ENCODE measurements at regions not wholly inside any gene's neighbourhood (a gene's known extent, or its start where the extent isn't known, plus 50 kb on each side); places are given as distances from the start of the nearest gene placed in this dataset.
"Not testable (repeated sequence)": the region's sequence is repeated elsewhere in the genome, so short reads cannot be mapped to it uniquely, and the experiment has no call there.

DNA sequence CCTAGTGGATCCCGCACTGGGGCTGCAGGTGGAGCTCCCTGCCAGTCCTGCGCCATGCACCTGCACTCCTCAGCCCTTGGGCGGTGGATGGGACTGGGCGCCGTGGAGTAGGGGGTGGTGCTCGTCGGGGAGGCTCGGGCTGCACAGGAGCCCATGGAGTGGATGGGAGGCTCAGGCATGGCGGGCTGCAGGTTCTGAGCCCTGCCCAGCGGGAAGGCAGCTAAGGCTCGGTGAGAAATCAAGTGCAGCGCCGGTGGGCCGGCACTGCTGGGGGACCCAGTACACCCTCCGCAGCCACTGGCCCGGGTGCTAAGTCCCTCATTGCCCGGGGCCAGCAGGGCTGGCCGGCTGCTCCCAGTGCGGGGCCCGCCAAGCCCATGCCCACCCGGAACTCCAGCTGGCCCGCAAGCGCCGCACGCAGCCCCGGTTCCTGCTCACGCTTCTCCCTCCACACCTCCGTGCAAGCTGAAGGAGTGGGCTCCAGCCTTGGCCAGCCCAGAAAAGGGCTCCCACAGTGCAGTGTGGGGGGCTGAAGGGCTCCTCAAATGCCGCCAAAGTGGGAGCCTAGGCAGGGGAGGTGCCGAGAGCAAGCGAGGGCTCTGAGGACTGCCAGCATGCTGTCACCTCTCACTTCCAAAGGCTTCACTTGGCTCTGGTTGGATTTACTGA, 342.5 kb downstream of the KCNN2 start:
- H3K79me2 ChIP-seq (ENCODE audit: low read length); H3K27ac ChIP-seq (ENCODE audit: low read length); H3K27me3 ChIP-seq (ENCODE audit: low read length); H2AFZ ChIP-seq (ENCODE audit: low read length); H3K4me2 ChIP-seq (ENCODE audit: low read depth, low read length, poor library complexity, severe bottlenecking); H3K4me3 ChIP-seq (ENCODE audit: low read length); H4K20me1 ChIP-seq (ENCODE audit: insufficient read depth, low read depth, low read length); H3K4me1 ChIP-seq (ENCODE audit: low read length); DNase-seq; H3K9me2 ChIP-seq (replicated peaks; ENCODE audit: insufficient read depth, low read length); H3K36me3 ChIP-seq (ENCODE audit: insufficient read depth, low read length); H3K9me3 ChIP-seq (ENCODE audit: low read length); H3K9ac ChIP-seq (ENCODE audit: low read length): not testable (repeated sequence)

DNA sequence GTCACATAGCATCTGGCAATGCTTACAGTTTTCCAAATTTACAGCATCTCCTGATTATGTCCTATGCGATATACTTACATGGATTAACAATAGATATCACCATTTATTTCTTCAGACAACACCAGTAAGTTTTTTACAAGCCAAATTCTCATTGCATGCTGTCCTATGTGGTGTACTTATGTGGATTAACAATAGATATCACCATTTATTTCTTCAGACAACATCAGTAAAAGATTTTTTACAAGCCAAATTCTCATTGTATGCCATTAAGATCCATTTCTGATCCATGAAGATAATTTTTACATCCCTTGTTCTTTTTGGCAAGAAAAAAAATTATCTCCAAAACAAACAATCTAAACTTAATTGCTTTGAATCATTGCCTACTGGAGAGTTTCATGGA, 340.9 kb downstream of the KCNN2 start:
- Histone ChIP-seq H3K9me2 (replicated peaks; ENCODE audit: insufficient read depth, low read length) (no peaks in the 10 kb centered on the region), H3K4me2 (ENCODE audit: low read depth, low read length, poor library complexity, severe bottlenecking) (no peak overlapping the region), H3K4me3 (ENCODE audit: low read length) (no peak overlapping the region), H3K27me3 (ENCODE audit: low read length) (no peaks in the 10 kb centered on the region), H2AFZ (ENCODE audit: low read length) (no peak overlapping the region), H3K4me1 (ENCODE audit: low read length) (no peaks in the 10 kb centered on the region), H3K36me3 (ENCODE audit: insufficient read depth, low read length) (no peaks in the 10 kb centered on the region), H3K9ac (ENCODE audit: low read length) (no peak overlapping the region), H3K9me3 (ENCODE audit: low read length) (no peaks in the 10 kb centered on the region), H4K20me1 (ENCODE audit: insufficient read depth, low read depth, low read length) (no peaks in the 10 kb centered on the region), H3K79me2 (ENCODE audit: low read length) (no peaks in the 10 kb centered on the region), H3K27ac (ENCODE audit: low read length) (no peak overlapping the region)
- no peak for DNase-seq

DNA sequence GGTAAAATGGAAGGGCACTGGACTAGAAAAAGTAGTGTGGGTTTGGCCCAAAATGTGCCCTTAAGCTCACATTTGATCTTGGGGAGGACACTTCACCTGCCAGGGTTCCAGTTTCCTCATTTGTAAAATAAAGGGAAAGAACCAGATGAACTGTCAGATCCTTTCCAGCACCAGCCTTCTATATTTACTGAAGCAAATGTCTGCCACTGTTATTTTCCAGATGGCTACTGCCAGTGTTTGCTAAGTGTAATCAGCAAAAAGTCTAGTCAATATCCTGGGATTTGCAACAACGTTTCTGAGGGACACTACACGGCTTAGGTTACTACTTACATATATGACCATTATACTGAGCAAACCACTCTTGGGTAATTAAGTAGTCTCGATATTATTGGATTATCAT, 340.3 kb downstream of the KCNN2 start:
- Histone ChIP-seq H2AFZ (ENCODE audit: low read length) (no peak overlapping the region), H4K20me1 (ENCODE audit: insufficient read depth, low read depth, low read length) (no peaks in the 10 kb centered on the region), H3K27ac (ENCODE audit: low read length) (no peak overlapping the region), H3K9ac (ENCODE audit: low read length) (no peak overlapping the region), H3K79me2 (ENCODE audit: low read length) (no peaks in the 10 kb centered on the region), H3K27me3 (ENCODE audit: low read length) (no peaks in the 10 kb centered on the region), H3K4me2 (ENCODE audit: low read depth, low read length, poor library complexity, severe bottlenecking) (no peak overlapping the region), H3K36me3 (ENCODE audit: insufficient read depth, low read length) (no peaks in the 10 kb centered on the region), H3K9me3 (ENCODE audit: low read length) (no peaks in the 10 kb centered on the region), H3K9me2 (replicated peaks; ENCODE audit: insufficient read depth, low read length) (no peaks in the 10 kb centered on the region), H3K4me3 (ENCODE audit: low read length) (no peak overlapping the region), H3K4me1 (ENCODE audit: low read length) (no peaks in the 10 kb centered on the region)
- no peak for DNase-seq

DNA sequence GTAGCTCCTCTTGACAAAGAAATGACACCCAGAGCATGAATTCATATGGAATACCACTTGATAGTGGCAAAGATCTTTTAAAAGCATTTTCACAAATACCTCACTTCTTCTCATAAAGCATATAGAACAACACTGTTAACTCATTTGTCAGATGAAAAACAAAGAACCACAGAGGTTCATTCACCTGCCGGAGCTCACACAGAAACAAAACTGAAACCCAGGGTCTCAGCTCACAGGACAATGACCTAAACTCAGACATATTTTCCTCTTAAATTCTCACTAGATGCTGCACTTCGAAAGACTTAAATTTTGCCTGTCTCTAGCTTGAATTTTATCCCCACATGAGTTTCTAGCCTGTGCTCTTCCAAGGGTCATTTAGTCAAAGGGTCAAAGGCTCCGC, 339.0 kb downstream of the KCNN2 start:
- Histone ChIP-seq H3K4me1 (ENCODE audit: low read length) (no peaks in the 10 kb centered on the region), H3K9me3 (ENCODE audit: low read length) (no peaks in the 10 kb centered on the region), H3K27ac (ENCODE audit: low read length) (no peak overlapping the region), H3K36me3 (ENCODE audit: insufficient read depth, low read length) (no peaks in the 10 kb centered on the region), H2AFZ (ENCODE audit: low read length) (no peak overlapping the region), H4K20me1 (ENCODE audit: insufficient read depth, low read depth, low read length) (no peaks in the 10 kb centered on the region), H3K4me2 (ENCODE audit: low read depth, low read length, poor library complexity, severe bottlenecking) (no peak overlapping the region), H3K79me2 (ENCODE audit: low read length) (no peaks in the 10 kb centered on the region), H3K4me3 (ENCODE audit: low read length) (no peak overlapping the region), H3K9ac (ENCODE audit: low read length) (no peak overlapping the region), H3K9me2 (replicated peaks; ENCODE audit: insufficient read depth, low read length) (no peaks in the 10 kb centered on the region), H3K27me3 (ENCODE audit: low read length) (no peaks in the 10 kb centered on the region)
- DNase-seq, result no peak

DNA sequence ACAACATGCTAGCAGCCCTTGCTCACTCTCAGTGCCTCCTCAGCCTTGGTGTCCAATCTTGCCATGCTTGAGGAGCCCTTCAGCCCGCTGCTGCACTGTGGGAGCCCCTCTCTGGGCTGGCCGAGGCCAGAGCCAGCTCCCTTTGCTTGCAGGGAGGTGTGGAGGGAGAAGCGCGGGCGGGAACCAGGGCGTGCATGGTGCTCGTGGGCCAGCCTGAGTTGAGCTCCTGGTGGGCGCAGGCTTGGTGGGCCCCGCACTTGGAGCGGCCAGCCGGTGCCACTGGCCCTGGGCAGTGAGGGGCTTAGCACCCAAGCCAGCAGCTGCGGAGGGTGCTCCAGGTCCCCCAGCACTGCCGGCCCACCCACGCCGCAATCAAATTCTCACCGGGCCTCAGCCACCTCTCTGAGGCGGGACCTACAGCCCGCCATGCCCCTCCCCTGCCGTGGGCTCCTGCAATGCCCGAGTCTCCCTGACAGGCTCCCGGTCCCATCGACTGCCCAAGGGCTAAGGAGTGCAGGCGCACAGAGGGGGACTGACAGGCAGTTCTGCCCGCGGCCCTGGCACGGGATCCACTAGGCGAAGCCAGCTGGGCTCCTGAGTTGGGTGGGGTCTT, 333.5 kb downstream of the KCNN2 start:
- H3K79me2 ChIP-seq (ENCODE audit: low read length), result no peaks in the 10 kb centered on the region
- H3K4me2 ChIP-seq (ENCODE audit: low read depth, low read length, poor library complexity, severe bottlenecking), result no peak overlapping the region
- no peak overlapping the region for H2AFZ ChIP-seq (ENCODE audit: low read length)
- H3K4me1 ChIP-seq (ENCODE audit: low read length), result no peaks in the 10 kb centered on the region
- no peaks in the 10 kb centered on the region for H3K36me3 ChIP-seq (ENCODE audit: insufficient read depth, low read length)
- H3K9me3 ChIP-seq (ENCODE audit: low read length), result no peaks in the 10 kb centered on the region
- no peak for DNase-seq
- no peaks in the 10 kb centered on the region for H3K27me3 ChIP-seq (ENCODE audit: low read length)
- H3K27ac ChIP-seq (ENCODE audit: low read length), result no peak overlapping the region
- H3K9ac ChIP-seq (ENCODE audit: low read length), result no peak overlapping the region
- no peaks in the 10 kb centered on the region for H4K20me1 ChIP-seq (ENCODE audit: insufficient read depth, low read depth, low read length)
- no peak overlapping the region for H3K4me3 ChIP-seq (ENCODE audit: low read length)
- no peaks in the 10 kb centered on the region for H3K9me2 ChIP-seq (replicated peaks; ENCODE audit: insufficient read depth, low read length)

DNA sequence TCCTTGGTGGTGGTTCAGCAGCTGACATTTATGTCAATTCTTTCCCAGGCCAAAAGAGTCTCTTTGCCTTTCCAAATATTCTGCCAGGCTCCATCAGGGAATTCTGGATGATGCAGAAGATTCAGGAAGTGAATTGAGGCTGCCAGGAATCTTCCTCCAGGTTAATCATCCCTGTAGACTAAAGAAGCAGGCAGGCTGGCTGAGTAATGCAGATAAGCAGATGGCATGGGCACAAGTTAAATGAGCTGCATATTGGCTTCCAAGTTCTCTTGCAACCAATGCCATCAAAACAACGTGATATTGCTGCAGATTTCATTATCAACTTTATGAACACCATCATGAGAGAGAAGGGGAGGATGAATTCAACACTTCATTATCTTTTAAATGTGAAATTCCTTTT, 324.5 kb downstream of the KCNN2 start:
- Histone ChIP-seq H3K4me3 (ENCODE audit: low read length) (no peak overlapping the region), H3K4me2 (ENCODE audit: low read depth, low read length, poor library complexity, severe bottlenecking) (no peak overlapping the region), H3K27ac (ENCODE audit: low read length) (no peak overlapping the region), H3K9me3 (ENCODE audit: low read length) (no peaks in the 10 kb centered on the region), H3K4me1 (ENCODE audit: low read length) (no peaks in the 10 kb centered on the region), H3K9me2 (replicated peaks; ENCODE audit: insufficient read depth, low read length) (no peaks in the 10 kb centered on the region), H3K27me3 (ENCODE audit: low read length) (no peaks in the 10 kb centered on the region), H3K9ac (ENCODE audit: low read length) (no peak overlapping the region), H2AFZ (ENCODE audit: low read length) (no peak overlapping the region), H3K36me3 (ENCODE audit: insufficient read depth, low read length) (no peaks in the 10 kb centered on the region), H3K79me2 (ENCODE audit: low read length) (no peaks in the 10 kb centered on the region), H4K20me1 (ENCODE audit: insufficient read depth, low read depth, low read length) (no peaks in the 10 kb centered on the region)
- DNase-seq, result no peak

DNA sequence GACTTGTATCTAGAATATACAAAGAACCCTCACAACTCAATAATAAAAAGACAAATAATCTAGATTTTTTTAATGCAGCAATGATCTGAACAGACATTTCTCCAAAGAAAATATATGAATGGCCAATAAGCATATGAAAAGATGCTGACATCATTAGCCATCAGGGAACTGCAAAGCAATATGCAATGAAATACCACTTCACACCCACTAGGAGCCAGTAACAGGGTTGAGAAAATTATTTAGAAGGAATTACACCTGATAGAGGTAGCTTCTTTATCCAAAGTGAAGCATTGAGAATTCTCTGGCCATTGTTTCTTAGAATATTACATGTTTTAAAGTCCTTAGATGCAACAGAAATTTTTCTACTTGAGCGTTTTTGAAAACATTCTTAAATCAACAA, 316.9 kb downstream of the KCNN2 start:
- Histone ChIP-seq H3K4me1 (ENCODE audit: low read length) (no peaks in the 10 kb centered on the region), H3K4me2 (ENCODE audit: low read depth, low read length, poor library complexity, severe bottlenecking) (no peak overlapping the region), H3K4me3 (ENCODE audit: low read length) (no peak overlapping the region), H3K27me3 (ENCODE audit: low read length) (no peaks in the 10 kb centered on the region), H3K9ac (ENCODE audit: low read length) (no peak overlapping the region), H3K9me3 (ENCODE audit: low read length) (no peaks in the 10 kb centered on the region), H3K27ac (ENCODE audit: low read length) (no peak overlapping the region), H3K9me2 (replicated peaks; ENCODE audit: insufficient read depth, low read length) (no peaks in the 10 kb centered on the region), H4K20me1 (ENCODE audit: insufficient read depth, low read depth, low read length) (no peaks in the 10 kb centered on the region), H2AFZ (ENCODE audit: low read length) (no peak overlapping the region), H3K36me3 (ENCODE audit: insufficient read depth, low read length) (no peaks in the 10 kb centered on the region), H3K79me2 (ENCODE audit: low read length) (no peaks in the 10 kb centered on the region)
- DNase-seq, result no peak

DNA sequence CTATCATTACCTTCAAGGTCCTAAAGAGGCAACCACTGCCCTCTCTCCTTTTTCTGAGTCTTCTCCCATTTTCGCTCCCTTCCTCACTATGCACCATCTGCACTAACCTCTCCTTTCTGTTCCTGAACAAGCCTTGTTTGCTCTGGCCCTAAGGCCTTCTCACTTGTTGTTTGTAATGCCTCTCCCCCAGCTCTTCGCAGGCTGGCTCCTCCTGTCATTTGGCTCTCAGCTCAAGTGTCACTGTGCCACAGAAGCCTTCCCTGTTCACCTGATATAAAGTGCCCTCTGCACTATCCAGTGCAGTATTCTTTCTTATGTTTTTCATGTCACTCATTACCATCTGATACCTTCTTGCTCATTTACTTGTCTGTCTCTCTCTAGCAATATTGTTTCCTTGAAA, 303.7 kb downstream of the KCNN2 start:
- H3K4me3 ChIP-seq (ENCODE audit: low read length), result no peak overlapping the region
- no peaks in the 10 kb centered on the region for H3K9me2 ChIP-seq (replicated peaks; ENCODE audit: insufficient read depth, low read length)
- no peak overlapping the region for H3K4me2 ChIP-seq (ENCODE audit: low read depth, low read length, poor library complexity, severe bottlenecking)
- H4K20me1 ChIP-seq (ENCODE audit: insufficient read depth, low read depth, low read length), result no peaks in the 10 kb centered on the region
- no peak overlapping the region for H3K9ac ChIP-seq (ENCODE audit: low read length)
- no peaks in the 10 kb centered on the region for H3K9me3 ChIP-seq (ENCODE audit: low read length)
- H3K36me3 ChIP-seq (ENCODE audit: insufficient read depth, low read length), result no peaks in the 10 kb centered on the region
- H2AFZ ChIP-seq (ENCODE audit: low read length), result no peak overlapping the region
- H3K79me2 ChIP-seq (ENCODE audit: low read length), result no peaks in the 10 kb centered on the region
- no peak for DNase-seq
- no peaks in the 10 kb centered on the region for H3K27me3 ChIP-seq (ENCODE audit: low read length)
- H3K27ac ChIP-seq (ENCODE audit: low read length), result no peak overlapping the region
- no peaks in the 10 kb centered on the region for H3K4me1 ChIP-seq (ENCODE audit: low read length)
